ENCODE measurements at regions not wholly inside any gene's neighbourhood (a gene's known extent, or its start where the extent isn't known, plus 50 kb on each side); places are given as distances from the start of the nearest gene placed in this dataset.

DNA sequence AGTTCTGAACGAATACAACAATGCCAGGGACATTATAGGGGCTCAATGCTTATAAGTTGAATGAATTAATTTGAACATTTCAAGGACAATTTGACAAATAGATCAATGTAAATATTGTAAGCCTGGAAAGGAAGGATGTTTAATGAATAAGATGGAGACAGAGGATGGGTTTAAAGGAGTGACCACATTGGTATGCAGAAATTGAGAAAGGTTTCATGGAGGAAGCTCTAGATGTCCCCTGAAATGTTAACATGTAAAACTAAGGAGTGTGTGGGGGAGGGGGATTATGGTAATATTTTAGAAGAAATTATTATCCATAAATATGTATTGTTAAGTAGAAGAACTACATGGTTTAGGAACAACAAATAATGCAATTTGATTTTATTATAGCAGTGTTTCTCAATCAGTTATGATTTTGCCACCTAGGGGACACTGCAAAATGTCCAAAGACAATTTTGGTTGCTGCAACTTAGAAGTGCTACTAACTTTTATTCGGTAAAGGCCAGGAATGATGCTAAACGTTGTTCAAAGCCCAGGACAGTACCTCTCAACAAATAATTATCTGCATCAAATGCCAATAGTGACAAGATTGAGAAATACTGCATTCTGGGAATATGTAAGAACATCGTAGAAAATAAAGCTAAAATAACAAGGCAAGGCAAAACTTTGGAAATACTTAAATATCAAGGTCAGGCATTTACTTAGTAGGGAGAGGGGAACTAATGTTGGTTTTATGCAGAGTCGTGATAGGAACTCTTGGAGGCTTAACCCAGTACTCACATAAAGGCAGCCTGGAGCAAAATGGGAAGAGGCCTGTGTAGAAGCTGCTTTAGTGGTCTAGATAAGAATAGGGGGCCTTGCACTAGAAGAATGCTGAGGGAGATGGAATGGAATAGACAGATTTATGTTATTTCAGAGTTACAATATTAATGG lies 686.9 kb upstream of the CITED2 start:
- no peak for DNase-seq (ENCODE audit: low read depth)

DNA sequence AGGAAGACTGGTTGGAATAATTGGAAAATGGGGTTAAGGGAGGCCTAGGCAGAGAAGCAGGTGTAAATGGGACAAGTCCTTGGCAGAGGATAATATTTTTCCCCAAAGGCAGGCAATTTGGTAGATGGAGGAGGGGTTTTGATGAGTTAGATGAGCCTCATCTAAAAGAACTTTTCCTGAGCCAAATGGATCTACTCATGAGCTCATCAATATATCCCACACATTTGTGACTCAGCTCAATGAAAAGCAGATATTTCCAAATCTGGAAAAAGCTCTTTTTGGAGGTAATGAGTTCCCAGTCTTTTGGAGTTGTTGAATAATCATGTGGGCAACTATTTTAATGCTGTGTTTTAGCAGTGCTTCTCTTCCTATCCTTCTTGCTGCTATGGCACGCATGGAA lies 685.5 kb upstream of the CITED2 start:
- DNase-seq (ENCODE audit: low read depth) = no peak

DNA sequence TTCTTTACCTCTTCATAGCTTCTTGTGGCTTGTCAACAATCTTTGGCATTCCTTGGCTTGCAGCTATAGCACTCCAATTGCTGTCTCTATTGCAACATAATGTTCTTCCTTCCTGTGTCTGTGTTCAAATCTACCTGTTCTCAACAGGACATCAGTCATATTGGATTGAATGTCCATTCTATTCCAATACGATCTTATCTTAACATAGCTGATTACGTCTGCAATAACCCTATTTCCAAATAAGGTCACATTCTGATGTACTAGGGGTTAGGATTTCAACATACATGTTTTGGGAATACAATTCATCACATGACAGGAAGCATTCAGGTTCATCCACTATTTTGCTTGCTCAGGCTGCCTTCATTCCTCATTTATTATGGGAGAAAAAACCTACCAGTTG lies 684.4 kb upstream of the CITED2 start:
- DNase-seq (ENCODE audit: low read depth) = no peak

DNA sequence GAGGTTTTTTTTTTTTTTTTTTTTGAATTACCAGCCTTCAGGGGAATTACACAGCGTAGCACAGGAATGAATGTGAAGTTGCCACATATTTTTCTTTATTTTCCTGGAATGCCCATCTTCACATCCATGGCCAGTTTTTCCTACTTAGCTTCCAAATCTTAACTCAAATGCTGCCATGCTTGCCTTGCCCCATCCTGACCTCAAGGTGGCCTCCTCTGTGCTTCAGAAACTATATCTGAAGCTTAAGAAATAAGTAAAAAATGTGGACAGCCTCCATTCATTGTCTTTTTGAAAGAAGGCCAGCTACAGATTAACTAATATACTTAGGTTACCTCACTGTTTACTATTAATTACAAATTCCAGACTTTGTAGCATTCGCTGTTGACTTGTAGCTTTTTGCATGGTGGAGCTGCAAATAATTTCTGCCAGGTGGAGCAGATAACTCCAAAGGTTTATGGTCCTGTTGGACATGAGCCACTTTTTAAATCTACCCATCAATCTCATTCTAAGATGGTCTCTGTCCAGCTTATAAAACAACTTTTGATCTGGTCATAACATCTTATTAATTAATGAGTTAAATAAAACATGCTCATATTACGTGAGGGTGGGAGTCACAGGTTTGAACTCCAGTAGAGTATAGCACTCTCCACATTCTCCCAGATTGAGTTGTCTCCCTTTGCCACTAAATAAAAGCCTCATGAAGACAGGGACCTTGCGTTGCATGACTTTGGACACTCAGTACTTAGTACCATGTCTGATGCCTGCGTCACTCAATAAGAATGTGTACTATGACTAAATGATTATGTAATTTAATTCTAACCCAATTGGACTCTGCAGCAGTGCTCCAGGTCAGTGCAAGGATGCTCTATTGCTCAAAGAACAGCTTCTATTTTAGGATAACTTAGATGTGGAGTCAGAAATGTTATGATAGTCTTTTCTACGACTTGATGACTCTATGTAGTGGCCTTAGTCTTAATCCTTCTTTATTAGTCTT lies 678.6 kb upstream of the CITED2 start:
- DNase-seq (ENCODE audit: low read depth) = no peak

DNA sequence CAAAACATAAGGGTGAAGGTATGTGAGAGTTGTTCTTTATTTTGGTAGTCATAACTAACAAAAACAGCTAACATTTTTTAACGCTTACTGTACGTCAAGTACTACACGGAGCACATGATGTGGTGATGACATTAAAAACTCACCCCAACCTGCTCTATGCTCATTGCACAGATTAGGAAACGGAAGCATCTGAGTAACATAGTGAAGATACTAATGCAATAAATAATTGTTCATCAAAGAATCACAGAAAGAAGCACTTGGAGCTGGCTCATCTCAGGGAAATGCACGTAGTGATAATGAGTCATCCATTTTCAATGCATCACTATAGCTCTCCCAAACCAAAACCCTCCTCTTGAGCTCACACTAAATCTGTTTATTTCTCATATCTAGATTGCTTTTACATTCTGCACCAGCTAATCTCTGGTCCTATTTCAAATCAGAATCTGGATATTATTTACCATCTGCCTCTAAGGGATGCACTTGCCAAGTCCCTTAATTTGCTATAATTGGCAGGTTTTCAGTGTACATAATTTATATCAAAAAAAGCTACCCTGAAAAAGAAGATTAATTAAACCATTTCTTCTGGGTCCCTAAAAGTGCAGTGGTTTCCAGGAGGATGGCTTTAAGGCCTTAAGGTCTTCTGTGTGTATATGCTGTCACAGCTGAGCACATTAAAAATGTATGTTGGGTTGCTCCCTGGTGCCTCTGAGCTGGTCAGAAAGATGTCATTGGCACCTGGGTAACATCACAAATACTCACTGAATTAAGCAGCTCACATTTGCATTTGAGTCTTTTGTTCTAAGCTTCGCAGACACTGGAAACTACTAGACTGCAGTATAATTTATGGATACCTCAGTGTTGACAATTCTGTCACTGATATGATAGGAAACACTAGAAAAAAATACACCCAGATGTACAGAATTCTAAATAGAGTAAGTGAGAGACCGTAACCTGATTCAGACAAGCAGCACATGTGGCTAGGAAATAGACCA lies 677.4 kb upstream of the CITED2 start:
- DNase-seq (ENCODE audit: low read depth) = no peak

DNA sequence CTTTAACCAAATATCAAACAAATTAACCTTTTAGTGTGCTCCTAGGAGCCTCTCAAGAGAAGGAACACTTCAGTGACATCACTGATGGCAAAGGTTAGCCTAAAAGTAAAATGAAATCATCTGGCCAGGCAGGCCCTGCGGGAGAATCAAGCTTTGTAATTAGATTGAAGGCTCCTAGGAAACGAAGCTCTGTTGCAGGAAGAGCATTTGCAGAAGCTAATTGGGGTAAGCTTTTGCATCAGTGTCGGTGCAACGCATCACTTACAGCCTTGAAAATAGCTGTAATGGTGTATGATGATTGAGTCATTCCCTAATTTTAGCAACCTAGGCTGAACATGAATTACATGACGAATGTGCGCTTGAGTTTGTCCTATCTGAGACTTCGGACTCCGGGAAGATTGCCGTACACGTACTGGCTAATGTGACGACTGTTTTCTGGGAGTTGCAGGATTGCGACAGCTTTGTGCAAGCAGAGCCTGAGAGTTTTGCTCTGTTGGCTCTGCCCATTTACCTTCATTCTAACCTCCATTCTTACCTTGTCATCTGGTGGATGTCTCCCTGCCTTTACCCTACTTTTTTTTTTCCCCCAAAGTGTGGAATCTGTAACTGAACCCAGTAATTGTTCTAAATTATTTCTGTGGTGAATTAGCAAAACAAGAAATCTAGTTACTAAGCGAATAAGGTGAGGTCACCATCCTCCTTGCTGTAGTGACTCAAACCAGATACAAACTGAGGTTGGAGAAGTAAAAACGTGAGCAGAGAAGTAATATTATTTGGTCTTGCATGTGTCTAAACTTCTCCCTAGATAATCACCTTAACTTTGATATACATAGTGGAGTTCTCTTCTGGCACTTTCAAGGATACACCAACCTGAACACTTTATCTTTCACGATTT lies 675.9 kb upstream of the CITED2 start:
- DNase-seq (ENCODE audit: low read depth) = no peak

DNA sequence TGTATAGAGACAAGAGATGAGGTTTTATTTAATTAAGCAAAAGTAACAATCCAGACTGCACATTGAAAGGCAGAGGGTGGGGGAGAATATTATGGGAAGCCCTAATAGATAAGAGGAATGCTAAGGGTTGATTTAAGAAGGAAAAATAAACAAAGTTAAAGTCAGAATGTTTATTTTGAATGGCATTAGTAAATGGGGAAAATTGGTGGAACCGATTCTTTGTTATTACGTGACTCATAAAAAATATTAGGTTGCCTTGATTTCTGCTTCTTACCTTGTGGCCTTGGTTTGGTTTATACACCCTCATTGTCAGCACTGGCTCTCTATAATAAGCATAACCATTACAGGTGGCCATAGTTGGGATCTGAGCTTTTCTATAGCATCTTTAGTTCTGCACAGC lies 674.8 kb upstream of the CITED2 start:
- no peak for DNase-seq (ENCODE audit: low read depth)

DNA sequence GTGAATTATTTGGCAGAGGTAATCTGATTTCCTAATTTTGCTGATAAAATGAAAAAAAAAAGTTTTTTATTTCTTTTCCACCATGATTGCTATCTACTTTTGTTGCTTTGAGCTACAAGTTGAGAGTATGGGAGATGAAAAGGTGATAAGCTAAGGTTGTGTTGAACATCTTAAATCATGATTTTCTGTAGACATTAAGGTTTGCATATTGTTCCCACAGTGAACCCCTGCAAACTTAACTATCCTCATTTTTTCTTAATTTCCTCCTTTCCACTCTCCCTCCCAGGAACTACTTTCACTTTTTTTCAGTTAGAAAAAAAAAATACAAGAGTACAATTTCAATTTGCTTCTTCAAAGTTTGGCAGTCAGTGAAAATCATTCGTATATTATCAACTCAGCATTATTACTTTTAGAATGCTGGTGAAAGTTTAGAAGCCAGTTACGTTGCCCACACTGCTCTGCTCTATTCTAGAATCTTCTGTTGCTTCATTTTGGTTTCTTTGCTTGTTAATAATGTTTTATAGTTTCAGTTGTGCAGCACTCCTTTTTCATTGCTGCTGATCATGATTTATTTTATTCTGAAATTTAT lies 673.8 kb upstream of the CITED2 start:
- no peak for DNase-seq (ENCODE audit: low read depth)

DNA sequence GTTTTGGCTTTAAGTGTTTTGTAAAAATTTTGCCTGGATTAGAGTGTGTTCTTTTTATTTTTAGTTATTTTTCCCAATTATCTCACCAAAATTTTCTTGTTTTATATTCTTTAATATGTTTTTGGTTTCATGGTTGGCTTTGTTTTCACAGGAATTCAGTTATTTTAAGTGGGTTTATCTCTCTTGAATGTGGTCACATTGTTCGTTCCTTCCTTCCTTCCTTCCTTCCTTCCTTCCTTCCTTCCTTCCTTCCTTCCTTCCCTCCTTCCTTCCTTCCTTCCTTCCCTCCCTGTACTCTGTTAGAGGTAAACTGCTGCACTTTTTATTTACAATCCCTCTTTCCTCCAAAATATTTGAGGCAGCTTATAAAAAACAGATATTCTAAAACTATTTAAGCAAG lies 672.9 kb upstream of the CITED2 start:
- DNase-seq (ENCODE audit: low read depth) = no peak

DNA sequence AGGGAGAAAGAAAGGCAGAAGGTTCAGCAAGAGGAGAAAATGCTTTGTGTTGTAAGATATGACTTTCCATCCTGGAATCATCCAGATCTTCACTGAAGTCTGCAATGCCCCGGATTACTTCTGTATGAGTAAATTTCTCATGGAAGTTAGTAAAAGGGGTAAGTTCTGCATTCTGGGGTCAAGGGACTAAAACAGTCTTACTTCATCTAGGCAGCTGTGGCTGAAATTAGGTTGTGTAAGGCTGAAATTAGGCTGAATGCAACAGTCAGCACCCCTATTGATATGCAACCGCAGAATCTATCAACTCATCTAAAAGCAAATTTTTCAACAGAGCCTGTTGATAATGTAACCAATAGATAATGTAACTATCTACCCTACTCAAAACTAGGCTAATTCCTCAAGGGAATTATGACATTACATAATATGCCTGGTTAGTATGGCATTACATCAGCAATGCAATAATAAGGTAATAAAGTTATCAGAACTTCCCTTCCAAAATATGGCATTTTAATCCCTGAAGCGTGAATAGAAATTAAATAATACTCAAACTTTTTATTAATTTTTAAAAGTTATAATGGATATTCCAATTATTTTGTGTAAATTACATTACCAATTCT lies 671.7 kb upstream of the CITED2 start:
- no peak for DNase-seq (ENCODE audit: low read depth)

DNA sequence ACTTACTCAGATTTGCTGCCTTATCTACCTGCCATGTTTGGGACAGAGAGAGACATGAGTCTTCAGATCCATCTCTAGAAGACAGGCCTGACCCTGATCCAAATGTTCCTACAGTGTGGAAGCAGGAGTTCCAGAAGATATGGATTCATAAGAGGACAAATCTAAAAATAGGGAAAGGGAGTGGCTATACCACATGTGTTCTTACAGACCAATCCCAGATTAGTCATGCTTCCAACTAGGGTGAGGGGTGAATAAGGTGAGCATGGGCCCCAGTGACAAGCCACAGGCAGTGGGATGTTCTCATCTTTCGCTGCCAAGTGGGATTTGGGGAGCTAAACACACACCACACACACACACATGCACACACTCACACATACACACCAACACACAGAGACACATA lies 670.7 kb upstream of the CITED2 start:
- DNase-seq (ENCODE audit: low read depth) = no peak

DNA sequence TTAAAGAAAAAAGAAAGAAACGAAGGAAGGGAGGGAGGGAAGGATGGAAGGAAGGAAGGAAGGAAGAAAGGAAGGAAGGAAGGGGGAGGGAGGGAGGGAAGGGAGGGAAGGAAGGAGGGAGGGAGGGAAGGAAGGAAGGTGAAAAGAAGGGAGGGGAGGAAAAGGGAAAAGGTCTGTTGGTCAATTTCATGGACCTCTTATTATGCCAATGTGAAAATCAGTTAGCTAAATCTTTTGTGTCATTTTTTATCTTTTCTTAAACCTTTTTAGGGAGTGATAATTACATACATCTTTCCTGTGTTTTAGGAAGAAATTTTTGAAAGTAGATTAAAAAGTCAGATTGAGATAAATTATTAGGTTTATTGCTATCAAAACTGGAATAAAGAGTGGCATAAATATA lies 670.2 kb upstream of the CITED2 start:
- no peak for DNase-seq (ENCODE audit: low read depth)

DNA sequence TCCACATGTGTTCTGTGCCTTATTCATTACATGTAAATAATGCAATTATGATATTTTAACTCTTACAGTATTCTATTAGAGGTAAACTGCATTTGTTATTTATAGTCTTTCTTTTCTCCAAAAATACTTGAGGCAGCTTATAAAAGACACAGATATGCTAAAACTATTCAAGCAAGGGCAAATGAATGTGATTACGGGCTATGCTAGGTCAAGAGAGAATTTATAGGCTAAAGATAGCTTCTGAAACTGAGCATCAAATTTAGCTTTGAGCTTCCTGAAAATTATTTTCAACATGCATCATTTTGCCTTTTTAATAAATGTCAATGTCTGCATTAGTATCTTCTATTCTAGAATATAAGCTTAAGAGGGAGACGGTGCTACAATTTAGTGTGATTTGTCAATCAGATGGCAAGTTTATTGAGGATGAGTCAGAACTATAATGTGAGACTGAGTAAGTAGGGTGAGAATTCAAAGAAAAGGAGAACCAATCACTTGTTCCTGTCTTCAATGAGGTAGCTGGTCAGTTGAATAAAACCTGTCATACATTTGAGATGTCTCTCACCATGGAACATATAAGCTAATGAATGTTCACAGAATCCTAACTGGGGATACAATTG lies 669.4 kb upstream of the CITED2 start:
- DNase-seq (ENCODE audit: low read depth) = no peak

DNA sequence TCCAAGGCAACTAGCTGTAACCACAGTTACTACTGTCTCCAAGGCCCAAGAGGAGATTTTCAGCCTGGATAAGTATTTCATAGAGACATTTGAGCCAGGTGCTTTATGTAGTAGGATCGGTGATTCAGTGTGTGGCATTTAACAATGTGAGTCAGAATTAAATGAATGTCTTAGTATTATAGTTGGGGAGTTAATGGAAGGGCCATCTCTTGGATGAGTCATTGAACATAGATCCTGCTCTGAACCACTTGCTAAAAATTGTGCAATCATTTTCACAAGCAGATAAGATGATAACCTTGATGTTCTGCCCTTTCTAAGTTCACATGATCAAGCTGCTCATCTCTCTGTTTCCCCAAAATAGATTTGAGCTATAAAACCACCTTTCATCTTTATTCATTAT lies 668.9 kb upstream of the CITED2 start:
- DNase-seq (ENCODE audit: low read depth) = no peak

DNA sequence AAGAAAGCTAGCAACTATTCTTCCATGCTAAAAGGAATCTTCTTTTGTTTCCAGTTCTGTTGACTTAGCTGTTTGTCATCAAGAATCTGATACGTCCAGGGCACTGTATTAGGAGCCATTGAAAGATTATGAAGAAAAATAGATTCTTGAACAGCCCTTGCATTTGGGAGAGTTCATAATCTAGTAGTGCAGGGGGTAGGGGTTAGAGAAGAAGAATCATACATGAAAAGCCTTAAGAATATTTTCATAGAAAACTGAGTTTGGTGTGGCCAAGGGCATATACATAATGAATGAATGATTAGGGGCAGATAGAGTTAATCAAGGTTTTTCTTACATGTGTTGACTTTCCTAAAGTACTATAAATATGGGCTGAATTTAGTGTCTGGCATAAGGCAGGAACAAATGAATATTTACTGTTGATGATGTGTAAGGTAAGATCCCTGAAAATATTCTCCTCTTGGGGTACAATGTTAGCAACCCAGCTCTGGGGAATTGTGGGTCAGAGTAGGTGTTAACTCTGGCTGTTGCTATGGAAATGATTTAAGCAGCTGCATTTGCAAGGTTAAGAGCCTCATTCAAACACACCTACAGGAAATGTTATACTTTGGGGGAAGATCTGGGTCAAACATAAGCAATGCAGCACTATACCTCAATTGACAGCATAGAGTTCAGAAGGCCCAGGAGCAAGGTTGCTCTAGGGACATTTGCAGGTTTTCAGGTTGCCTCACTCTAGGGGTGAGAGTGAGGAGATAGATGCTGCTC lies 667.3 kb upstream of the CITED2 start:
- DNase-seq (ENCODE audit: low read depth) = no peak

DNA sequence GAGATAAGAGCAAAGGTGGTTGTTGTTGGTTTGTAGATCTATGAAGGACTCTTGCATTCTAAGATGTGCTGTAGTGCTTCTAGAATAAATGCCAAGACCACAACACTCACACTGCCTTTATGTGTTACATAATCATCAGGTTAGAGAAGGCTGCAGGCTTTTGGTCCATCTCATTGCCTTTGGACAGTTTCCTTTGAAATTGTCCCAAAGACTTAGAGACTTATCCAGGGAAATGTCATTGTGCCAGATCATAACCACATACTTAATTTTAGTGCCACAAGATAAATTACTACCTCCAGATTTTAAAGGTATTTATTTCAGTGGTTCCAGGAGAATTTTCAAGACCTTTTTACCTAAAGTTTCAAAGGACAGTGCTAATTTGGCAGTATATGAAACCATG lies 666.6 kb upstream of the CITED2 start:
- no peak for DNase-seq (ENCODE audit: low read depth)

DNA sequence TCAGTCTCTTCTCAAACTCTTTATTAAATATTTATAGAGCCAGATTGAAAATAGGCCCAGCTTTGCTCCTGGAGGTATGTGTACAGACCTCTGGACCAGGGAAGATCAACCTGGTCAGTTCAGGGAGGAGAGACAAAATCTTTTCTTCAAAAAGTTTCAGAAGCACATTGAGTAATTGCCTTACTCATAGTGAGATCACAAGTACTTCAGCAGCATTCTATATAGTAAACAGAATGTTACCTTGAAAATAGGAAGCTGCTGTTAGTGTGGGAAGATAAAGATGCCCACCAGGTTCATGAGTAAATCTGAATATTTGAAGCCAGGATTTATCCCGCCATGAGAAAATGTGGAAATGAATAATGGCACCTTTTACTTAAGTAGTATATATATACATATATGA lies 665.9 kb upstream of the CITED2 start:
- DNase-seq (ENCODE audit: low read depth) = no peak

DNA sequence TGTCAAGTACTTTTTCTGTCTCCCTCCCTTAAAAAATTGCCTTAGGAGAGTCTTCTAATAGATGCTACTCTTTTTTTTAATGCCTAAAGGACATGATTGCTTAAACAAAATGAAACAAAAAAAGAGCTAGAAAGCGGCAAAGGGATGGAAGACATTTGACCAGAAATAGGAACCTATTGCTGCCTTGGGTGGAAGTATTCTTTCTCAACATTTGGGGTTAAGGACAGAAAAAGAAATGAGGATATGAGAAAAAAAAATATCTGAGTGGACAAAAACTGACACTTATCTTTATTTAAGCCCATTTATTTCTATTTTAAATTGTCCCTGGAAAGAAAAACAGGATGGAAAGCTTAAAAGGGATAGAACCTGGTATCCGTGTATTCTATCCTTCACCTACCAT lies 664.9 kb upstream of the CITED2 start:
- DNase-seq (ENCODE audit: low read depth) = no peak

DNA sequence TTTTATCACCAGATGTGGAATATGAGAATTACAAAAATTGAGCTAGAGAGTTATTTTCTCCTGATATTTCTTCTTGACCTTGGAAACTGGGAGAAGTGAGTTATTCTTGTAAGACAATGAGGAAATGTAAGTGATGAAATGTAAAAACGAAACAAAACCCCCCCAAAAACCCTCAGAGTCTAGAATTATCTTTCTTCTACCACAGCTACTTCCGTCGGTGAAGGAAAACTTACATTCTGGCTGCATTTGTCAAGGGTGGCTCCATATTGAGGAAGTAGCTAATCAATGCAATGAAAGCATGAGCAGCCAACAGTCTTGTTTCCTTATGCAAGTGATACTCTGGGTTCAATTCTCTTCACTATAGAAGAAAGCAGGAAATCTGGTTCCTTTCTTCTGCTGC lies 661.7 kb upstream of the CITED2 start:
- no peak for DNase-seq (ENCODE audit: low read depth)
